GM11168 (cell line): ENCODE measurements at regions not wholly inside any gene's neighbourhood (a gene's known extent, or its start where the extent isn't known, plus 50 kb on each side); places are given as distances from the start of the nearest gene placed in this dataset.
"Not testable (repeated sequence)": the region's sequence is repeated elsewhere in the genome, so short reads cannot be mapped to it uniquely, and the experiment has no call there.

Experiments
- in situ Hi-C: fragments of 300-500 bp; cut with MboI; formaldehyde crosslinking; loops from one replicate; pipeline ENCODE4 v1.12.0; 2022; ENCODE audit warnings: low sequenced_read_pairs; ENCODE audit not compliant: unreplicated experiment

- in situ Hi-C loops: loop anchor here (25.0 kb wide), 2 partner anchors 967 to 1192 kb away; partner anchors contain the start of gene MAN2A1
These were observed 113.7 kb upstream of the FBXL17 start for GRCh38 chr5:108495615-108496014.

GRCh38 chr5:108487951-108488350, 106.1 kb upstream of the FBXL17 start:
- in situ Hi-C loops: loop anchor here (25.0 kb wide), 2 partner anchors 974 to 1199 kb away; partner anchors contain the start of gene MAN2A1

- in situ Hi-C loops: loop anchor here (25.0 kb wide), 2 partner anchors 978 to 1203 kb away; partner anchors contain the start of gene MAN2A1
These were observed 102.1 kb upstream of the FBXL17 start for GRCh38 chr5:108484035-108484434.

- in situ Hi-C loops: loop anchor here (25.0 kb wide), 2 partner anchors 981 to 1206 kb away; partner anchors contain the start of gene MAN2A1
These were observed 99.5 kb upstream of the FBXL17 start for GRCh38 chr5:108481355-108481931.

- in situ Hi-C loops: no loop called here
These were observed 90.3 kb upstream of the FBXL17 start for GRCh38 chr5:108472237-108472636.

GRCh38 chr5:108467563-108467962, 85.7 kb upstream of the FBXL17 start:
- in situ Hi-C loops: no loop called here

- in situ Hi-C loops: no loop called here
These were observed 79.9 kb upstream of the FBXL17 start for GRCh38 chr5:108461628-108462367.

- in situ Hi-C loops: no loop called here
These were observed 77.9 kb upstream of the FBXL17 start for GRCh38 chr5:108459769-108460168.

GRCh38 chr5:108451269-108451668, 69.4 kb upstream of the FBXL17 start:
- in situ Hi-C loops: no loop called here

- in situ Hi-C loops: not testable (repeated sequence)
These were observed 62.2 kb upstream of the FBXL17 start for GRCh38 chr5:108444130-108444529.

GRCh38 chr5:108442063-108442651, 60.3 kb upstream of the FBXL17 start:
- in situ Hi-C loops: not testable (repeated sequence)

- in situ Hi-C loops: no loop called here
These were observed 55.5 kb upstream of the FBXL17 start for GRCh38 chr5:108437425-108437824.

GRCh38 chr5:108436696-108437095, 54.8 kb upstream of the FBXL17 start:
- in situ Hi-C loops: no loop called here

GRCh38 chr5:108433600-108433999, 51.7 kb upstream of the FBXL17 start:
- in situ Hi-C loops: no loop called here

- in situ Hi-C loops: no loop called here
These were observed 50.1 kb upstream of the FBXL17 start for GRCh38 chr5:108432024-108432423.
